Head of caudate nucleus (tissue), 42 donors: ENCODE measurements at regions not wholly inside any gene's neighbourhood (a gene's known extent, or its start where the extent isn't known, plus 50 kb on each side); places are given as distances from the start of the nearest gene placed in this dataset.
"Not testable (repeated sequence)": the region's sequence is repeated elsewhere in the genome, so short reads cannot be mapped to it uniquely, and the experiment has no call there.

Source experiments
- DNase-seq, 42 donors: peaks; one replicate each; pipeline versions ENCODE4 v3.0.0 to v3.0.0-alpha.2; 2020 to 2021; ENCODE audit warnings: mixed read lengths in 7 of 42
- intact Hi-C: fragments of 100-400 bp; cut with DNase I; formaldehyde crosslinking; loops from one replicate; pipeline ENCODE4 v1.15.0; 2022

DNA sequence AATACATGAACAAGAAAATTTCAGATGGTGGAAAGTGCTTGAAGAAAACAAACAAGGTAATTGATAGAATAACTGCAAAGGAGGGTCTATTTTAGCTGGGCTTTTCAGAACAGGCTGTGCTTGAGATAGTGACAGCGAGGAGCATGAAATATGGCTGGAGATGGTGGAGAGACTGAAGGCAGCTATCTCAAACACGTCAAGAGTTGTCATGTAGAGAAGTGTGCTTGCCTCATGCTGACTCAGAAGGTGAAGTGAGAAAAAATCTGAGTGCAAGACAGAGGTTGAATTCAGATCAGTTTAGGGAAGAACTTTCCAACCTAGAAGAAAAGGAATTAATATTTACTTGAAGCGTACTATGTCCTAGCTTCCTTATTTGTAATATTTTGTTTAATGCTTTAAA, 115.5 kb upstream of the RANBP3L start:
- no peak for DNase-seq
- intact Hi-C loops = loop anchor here (10.0 kb wide), 1 partner anchor 88 kb away; no protein-coding TSS in a partner anchor

DNA sequence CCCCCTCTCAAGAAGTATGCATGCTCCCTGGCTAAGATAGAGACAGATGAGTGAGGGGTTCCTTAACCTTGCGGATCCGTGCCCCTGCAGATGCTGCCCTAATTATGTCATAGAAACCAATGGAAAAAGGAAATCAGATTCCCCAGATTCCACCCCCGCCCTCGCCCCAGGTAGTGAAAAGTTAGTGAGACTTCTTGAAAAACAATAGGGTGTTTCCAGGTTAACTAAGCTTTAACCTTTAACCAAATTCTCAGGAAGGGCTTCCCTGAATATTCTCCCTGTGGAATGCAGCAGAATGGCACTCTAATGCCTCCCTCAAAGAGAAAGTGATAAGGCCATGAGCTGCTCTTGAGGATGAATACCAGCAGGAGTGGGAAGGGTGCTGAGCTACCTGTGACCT, 116.0 kb upstream of the RANBP3L start:
- intact Hi-C loops = loop anchor here (10.0 kb wide), 1 partner anchor 87 kb away; no protein-coding TSS in a partner anchor
- DNase-seq = no peak

GRCh38 chr5:36418152-36418979, 116.7 kb upstream of the RANBP3L start:
- intact Hi-C loops = loop anchor here (10.0 kb wide), 1 partner anchor 86 kb away; no protein-coding TSS in a partner anchor
- no peak for DNase-seq

GRCh38 chr5:36421256-36421655, 119.6 kb upstream of the RANBP3L start:
- intact Hi-C loops = no loop called here
- DNase-seq = no peak

DNA sequence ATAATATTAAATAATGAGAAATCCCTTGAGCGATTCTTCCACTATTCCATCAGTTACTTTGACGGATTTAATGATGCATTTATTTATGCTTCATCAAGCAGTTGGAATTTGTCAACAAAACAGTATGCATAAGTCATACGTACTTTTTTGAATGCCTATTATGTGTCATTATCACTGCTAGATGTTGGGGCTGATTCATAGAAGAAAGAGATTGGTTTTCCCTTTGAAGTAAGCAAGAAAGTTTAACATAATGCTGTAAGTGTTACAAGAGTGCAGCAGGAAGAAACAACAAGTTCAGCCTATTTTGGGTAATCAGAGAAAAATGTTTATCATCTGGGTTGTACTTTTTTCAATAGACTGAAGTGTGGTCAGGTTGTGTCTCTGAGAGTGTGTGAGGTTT, 121.2 kb upstream of the RANBP3L start:
- intact Hi-C loops = no loop called here
- no peak for DNase-seq

DNA sequence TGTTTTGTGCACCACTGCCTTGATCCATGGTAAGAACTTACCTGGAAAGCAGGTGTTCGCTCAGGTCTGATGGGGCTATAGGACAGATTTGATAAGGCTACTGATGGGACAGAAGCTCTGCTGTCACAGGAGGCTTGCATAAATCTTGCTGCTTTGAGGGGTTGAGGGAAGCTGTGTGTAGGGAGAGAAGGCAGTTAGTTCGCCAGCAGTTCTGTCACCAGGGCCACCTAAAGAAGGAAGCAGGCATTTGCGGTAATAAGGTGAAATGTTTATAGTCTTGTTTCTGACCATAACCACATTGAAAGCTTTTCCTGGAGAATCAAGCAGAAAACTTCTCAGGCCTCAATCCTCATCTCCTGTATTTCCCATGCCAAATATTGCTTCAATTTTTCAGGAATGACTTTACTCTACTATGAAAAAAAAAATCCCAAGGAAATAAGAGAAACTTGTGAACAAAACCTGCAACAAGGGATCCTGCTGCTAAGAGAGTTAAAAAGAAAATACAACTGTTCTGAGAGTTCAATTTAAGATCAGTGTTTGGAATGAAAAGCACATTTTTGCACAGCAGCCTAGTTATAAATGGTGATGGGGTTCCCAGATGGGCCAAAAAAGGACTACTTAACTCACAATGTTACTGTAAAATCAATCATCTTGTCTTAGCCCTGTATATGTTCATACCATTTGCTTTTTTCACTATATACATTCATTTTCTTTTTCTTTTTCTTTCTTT, 122.0 kb upstream of the RANBP3L start:
- no peak for DNase-seq
- intact Hi-C loops = no loop called here

DNA sequence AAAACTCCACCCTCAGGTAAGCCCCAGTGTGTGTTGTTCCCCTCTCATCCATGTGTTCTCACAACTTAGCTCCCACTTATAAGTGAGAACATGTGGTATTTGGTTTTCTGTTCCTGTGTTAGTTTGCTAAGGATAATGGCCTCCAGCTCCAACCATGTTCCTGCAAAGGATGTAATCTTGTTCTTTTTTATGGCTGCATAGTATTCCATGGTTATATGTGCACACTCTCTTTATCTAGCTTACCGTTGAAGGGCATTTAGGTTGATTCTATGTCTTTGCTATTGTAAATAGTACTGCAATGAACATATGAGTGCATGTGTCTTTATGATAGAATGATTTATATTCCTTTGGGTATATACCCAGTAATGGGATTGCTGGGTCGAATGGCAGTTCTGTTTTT, 124.4 kb upstream of the RANBP3L start:
- intact Hi-C loops, DNase-seq: not testable (repeated sequence)

DNA sequence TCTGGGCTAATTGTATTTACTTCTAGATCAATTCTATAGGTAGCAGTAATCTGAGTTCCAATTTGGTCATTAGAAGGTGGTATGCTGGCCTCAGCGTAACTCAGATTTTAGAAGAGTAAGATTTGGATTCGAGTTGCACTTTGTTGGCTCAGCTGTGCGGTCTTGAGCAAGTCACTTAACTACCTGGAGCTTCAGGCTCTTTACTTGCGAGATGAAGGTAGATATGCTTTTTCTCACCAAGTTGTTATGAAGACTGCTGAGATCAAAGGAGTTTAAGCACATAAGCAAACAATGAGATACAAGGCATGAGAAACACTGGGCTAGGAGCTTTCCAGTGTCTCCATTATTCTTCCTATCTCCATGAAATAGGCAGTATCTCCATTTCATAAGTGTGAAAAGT, 133.8 kb upstream of the RANBP3L start:
- intact Hi-C loops = no loop called here
- no peak for DNase-seq

GRCh38 chr5:36436306-36436705, 134.6 kb upstream of the RANBP3L start:
- intact Hi-C loops = no loop called here
- DNase-seq = peak in 1 of 42 donors; percentile 42

GRCh38 chr5:36438765-36439561, 137.3 kb upstream of the RANBP3L start:
- intact Hi-C loops = no loop called here
- peak in 22 of 42 donors; percentile 15 to 75 (median 34) for DNase-seq

- intact Hi-C loops = loop anchor here (10.0 kb wide), 1 partner anchor 55 kb away; no protein-coding TSS in a partner anchor
- no peak for DNase-seq
These were observed 138.6 kb upstream of the RANBP3L start for GRCh38 chr5:36440300-36440699.

DNA sequence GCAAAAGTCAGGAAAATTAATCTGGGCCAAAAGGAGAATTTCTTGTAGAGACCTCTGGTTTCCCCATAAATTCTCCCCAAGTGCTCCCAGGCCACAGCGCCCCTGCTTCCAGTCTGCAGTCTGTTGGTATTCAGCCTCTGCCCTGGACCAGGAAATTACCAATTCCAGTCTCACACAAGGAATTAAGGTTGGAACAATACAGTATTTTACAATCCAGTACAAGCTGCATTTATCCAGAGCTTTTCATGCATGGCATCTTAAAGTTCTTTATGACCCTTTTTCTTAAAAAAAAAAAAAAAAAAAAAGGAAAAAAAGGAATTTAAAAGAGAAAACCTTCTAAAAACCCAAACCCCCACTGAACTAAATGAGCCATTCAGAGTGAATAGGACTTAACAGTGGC, 139.6 kb upstream of the RANBP3L start:
- peak in 13 of 42 donors; percentile 13 to 61 (median 41) for DNase-seq
- intact Hi-C loops = loop anchor here (10.0 kb wide), 1 partner anchor 54 kb away; no protein-coding TSS in a partner anchor

DNA sequence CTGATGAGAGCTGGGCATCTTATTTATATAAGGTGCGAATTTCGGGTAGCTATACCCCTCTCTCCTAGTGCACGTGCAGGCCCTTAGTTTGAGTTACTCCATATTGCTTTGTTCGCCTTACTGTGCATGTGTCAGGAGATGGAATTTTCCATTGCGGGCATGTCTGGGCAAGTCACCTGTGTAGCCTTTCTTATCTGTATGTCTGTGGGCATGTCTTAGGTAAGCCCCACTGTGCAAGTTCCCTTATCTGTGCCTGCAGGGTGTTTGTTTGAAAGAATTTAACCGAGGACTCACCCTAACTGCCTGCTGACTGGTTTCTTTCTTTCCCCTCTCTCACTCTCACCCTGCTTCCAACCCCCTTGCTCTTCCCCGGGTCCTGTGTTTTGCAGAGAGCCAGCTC, 140.7 kb upstream of the RANBP3L start:
- intact Hi-C loops = loop anchor here (10.0 kb wide), 1 partner anchor 52 kb away; no protein-coding TSS in a partner anchor
- DNase-seq = no peak

GRCh38 chr5:36442796-36443195, 141.1 kb upstream of the RANBP3L start:
- no peak for DNase-seq
- intact Hi-C loops = loop anchor here (10.0 kb wide), 1 partner anchor 52 kb away; no protein-coding TSS in a partner anchor

DNA sequence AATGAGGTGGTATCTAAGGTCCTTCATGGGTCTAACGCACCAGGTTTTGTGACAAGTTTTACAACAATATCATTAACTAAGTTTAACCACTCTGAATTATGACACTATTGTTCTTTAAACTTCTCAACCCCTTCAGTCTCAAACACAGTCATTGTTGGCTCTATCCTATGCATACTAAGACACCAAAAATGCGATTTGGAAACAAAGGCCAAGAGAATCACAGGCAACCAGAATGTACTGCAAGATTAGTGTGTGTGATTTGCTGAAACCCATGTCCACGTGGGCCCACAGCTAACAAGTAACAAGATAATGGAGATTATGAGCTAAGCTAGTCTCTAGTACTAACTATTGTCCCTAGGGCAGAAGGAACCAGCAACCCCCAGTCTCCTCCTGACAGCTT, 142.2 kb upstream of the RANBP3L start:
- no peak for DNase-seq
- intact Hi-C loops = loop anchor here (10.0 kb wide), 1 partner anchor 51 kb away; no protein-coding TSS in a partner anchor

DNA sequence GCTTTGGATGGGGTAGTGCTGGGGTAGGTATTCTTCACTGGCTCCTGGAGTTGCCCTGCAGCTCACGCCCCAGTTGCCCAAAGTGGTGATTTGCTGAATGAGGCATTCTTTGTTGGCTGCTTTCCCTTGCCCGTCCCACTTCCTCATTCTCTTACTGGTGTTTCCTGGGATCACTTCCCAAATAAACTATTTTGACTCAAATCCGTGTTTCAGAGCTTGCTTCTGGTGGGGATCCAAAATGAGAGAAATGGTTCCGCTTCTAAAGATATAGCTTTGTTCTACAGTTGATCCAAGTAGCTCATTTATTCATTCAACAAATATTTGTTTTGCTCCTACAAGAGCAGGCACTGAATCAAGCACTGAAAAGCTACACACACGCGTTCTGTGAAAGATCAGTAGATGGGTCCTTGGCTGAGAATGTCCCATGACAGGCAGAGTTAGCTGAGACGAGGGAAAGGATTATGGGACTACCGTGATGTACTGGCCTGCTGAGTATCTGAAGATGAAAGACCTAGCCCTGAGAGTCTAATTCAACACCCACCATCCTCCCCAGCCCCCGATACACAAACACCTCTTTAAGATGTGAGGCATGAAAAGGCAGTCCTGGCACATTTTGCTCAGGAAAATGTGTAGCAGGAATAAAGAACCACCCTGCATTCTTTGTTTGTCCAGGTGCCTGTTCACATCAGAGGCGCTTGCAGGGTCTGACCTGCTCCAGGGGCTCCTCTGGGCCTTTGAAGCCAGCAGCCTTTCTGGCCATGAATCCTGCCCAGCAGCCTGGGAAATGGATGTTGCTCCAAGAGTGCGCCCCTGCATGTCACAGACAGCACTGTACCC, 143.1 kb upstream of the RANBP3L start:
- DNase-seq = peak in 35 of 42 donors; percentile 17 to 81 (median 49)
- intact Hi-C loops = loop anchor here (10.0 kb wide), 1 partner anchor 50 kb away; no protein-coding TSS in a partner anchor

GRCh38 chr5:36447776-36448175, 146.1 kb upstream of the RANBP3L start:
- DNase-seq = no peak
- intact Hi-C loops = loop anchor here (10.0 kb wide), 1 partner anchor 47 kb away; no protein-coding TSS in a partner anchor
